GM19372 (cell line): ENCODE measurements at regions not wholly inside any gene's neighbourhood (a gene's known extent, or its start where the extent isn't known, plus 50 kb on each side); places are given as distances from the start of the nearest gene placed in this dataset.
"Not testable (repeated sequence)": the region's sequence is repeated elsewhere in the genome, so short reads cannot be mapped to it uniquely, and the experiment has no call there.

ENCODE experiments used
- ATAC-seq: cut with Tn5 transposase; IDR thresholded peaks from one replicate; pipeline ENCODE4 v1.9.1; 2021; ENCODE audit warnings: mild to moderate bottlenecking, low read depth, moderate library complexity; ENCODE audit not compliant: unreplicated experiment

- no peak for ATAC-seq
Observed at GRCh38 chr18:961644-962355, 57.1 kb downstream of the ADCYAP1 start.

- no peak for ATAC-seq
Observed at GRCh38 chr18:963276-963675, 58.6 kb downstream of the ADCYAP1 start.

DNA sequence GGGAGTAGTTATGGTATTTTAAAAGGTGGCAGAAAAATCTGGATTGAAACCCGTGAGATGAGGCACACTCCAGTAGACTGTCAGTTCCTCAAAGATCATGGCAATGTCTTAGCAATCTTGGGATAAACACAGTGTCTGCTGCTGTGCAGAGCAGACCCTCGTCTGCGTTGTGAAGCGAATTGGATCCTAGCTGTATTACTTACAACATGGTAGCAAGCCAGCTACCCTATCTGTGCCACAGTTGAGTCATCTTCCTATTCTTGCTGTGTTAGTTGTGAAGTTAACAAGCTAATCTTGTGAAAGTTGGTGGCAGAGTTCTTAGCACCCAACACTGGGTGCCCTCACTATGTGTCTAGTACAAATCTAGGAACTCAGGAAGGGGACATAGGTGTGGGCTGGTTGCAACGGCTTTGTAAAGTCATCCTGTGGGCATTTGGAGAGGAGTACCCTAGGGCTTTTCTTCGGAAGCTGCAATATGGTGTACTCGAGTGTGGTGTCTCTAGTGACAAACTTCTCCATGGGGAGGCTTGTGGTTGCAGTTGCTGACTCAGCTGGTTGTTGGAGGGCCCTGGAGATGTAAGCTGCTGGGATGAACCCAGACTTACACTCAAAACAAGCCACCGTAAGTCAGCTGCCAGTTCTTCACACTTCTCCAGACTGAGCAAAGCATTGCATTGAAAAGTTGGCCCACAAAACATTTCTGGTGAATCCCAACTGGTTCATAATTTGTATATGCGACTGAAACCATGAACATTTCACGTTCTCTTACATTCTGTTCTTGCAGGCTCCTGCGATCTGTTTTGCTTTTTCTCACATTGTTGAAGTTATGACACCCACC, 61.5 kb downstream of the ADCYAP1 start:
- no peak for ATAC-seq

DNA sequence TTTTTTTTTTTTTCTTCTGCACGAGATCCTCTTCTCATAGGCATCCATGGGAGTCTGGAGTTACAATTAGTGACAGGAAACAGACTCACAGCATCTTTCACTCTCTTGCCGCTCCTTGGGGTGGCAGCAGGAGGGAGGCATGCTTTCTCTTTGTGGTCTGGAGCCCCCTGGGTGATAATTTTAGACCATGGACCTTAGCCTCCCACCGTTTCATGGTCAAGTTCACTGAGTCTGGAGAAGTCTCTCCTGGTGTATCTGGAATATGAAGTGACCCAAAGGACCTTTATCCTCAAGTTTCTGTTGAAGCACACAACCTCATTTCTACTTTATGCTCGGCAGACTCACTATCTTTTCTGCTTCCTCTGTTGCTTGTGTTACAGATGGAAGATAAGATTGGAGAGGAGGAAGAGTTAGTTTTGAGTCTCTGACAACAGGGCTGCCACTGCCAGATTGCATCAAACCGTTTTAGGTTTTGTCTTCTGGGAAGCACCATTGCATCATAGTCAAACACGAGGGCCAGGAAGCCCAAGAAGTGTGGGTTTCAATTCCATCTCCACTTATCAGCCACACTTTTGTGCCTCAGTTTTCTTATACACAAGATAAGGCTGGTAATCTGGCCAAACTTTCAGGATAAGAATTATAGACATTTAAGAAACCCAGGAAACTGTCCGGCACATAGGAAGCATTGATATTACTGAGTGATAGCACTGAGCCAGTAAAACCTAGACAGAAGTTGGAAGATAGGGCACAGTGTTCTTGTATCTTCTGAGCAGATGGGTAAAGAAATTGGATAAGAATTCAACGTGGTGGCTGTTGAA, 62.3 kb downstream of the ADCYAP1 start:
- no peak for ATAC-seq

DNA sequence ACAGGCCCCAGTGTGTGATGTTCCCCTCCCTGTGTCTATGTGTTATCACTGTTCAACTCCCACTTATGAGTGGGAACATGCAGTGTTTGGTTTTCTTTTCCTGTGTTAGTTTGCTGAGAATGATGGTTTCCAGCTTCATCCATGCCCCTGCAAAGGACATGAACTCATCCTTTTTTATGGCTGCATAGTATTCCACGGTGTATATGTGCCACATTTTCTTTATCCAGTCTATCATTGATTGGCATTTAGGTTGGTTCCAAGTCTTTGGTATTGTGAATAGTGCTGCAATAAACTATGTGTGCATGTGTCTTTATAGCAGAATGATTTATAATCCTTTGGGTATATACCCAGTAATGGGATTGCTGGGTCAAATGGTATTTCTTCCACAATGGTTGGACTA, 64.2 kb downstream of the ADCYAP1 start:
- not testable (repeated sequence) for ATAC-seq

DNA sequence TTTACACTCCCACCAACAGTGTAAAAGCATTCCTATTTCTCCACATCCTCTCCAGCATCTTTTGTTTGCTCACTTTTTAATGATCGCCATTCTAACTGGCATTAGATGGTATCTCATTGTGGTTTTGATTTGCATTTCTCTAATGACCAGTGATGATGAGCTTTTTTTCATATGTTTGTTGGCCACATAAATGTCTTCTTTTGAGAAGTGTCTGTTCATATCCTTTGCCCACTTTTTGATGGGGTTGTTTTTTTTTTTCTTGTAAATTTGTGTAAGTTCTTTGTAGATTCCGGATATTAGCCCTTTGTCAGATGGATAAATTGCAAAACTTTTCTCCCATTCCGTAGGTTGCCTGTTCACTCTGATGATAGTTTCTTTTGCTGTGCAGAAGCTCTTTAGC, 64.6 kb downstream of the ADCYAP1 start:
- not testable (repeated sequence) for ATAC-seq

DNA sequence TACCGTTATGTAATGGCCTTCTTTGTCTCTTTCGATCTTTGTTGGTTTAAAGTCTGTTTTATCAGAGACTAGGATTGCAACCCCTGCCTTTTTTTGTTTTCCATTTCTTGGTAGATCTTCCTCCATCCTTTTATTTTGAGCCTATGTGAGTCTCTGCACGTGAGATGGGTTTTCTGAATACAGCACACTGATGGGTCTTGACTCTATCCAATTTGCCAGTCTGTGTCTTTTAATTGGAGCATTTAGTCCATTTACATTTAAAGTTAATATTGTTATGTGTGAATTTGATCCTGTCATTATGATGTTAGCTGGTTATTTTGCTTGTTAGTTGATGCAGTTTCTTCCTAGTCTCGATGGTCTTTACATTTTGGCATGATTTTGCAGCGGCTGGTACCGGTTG, 69.9 kb downstream of the ADCYAP1 start:
- not testable (repeated sequence) for ATAC-seq

DNA sequence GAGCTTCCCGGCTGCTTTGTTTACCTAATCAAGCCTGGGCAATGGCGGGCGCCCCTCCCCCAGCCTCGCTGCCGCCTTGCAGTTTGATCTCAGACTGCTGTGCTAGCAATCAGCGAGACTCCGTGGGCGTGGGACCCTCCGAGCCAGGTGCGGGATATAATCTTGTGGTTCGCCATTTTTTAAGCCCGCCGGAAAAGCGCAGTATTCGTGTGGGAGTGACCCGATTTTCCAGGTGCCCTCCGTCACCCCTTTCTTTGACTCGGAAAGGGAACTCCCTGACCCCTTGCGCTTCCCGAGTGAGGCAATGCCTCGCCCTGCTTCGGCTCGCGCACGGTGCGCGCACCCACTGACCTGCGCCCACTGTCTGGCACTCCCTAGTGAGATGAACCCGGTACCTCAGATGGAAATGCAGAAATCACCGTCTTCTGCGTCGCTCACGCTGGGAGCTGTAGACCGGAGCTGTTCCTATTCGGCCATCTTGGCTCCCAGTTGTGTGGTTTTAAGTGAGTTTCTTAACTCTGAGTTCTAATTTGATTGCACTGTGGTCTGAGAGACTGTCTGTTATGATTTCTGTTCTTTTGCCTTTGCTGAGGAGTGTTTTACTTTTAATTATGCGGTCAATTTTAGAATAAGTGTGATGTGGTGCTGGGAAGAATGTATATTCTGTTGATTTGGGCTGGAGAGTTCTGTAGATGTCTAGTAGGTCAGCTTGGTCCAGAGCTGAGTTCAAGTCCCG, 71.9 kb downstream of the ADCYAP1 start:
- ATAC-seq = not testable (repeated sequence)

DNA sequence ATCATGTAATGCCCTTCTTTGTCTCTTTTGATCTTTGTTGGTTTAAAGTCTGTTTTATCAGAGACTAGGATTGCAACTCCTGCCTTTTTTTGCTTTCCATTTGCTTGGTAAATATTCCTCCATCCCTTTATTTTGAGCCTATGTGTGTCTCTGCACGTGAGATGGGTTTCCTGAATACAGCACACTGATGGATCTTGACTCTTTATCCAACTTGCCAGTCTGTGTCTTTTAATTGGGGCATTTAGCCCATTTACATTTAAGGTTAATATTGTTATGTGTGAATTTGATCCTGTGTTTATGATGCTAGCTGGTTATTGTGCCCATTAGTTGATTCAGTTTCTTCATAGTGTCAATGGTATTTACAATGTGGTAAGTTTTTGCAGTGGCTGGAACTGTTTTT, 72.7 kb downstream of the ADCYAP1 start:
- not testable (repeated sequence) for ATAC-seq

- not testable (repeated sequence) for ATAC-seq
Observed at GRCh38 chr18:977732-978131, 73.1 kb downstream of the ADCYAP1 start.

DNA sequence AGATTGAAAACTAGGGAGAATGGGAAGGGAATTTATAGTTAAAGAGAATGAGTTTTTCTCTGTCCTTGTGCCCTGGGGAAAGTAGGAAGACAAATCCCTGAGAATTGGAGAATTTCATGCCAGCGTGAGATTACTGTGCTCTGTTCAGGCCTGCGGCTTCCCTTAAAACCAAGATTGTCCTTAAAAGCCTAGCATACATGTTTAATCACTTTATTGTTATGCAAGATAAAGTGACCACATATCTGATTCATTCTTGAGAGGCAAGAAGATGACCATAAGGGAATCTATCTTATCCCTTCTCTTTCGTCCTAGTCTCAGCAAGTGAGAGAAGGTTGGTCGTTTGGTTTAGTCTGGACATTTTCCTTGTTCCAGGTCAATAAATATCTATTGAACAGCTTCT, 75.9 kb downstream of the ADCYAP1 start:
- ATAC-seq = no peak

GRCh38 chr18:984004-984403, 79.3 kb downstream of the ADCYAP1 start:
- ATAC-seq = no peak

- ATAC-seq = no peak
Observed at GRCh38 chr18:985212-985661, 80.6 kb downstream of the ADCYAP1 start.

DNA sequence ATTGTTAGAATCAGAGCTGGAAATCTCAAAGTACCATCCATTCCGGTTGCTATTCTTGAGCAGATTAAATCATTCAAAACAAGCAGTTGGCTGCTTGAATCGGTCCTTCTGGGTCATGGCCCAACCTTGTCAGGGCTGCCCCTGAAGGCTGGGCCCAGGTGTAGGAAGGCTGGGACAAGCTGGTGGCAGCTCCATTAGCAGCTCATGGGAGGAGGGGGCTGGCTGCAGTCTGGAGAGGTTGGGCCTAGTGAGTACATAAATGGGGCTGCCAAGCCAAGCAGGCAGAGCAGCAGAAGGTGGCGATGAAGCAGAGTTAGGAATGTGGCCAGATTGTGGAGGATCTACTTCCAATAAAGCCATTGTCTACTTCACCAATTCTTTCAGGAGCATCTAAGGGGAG, 81.4 kb downstream of the ADCYAP1 start:
- ATAC-seq = no peak

DNA sequence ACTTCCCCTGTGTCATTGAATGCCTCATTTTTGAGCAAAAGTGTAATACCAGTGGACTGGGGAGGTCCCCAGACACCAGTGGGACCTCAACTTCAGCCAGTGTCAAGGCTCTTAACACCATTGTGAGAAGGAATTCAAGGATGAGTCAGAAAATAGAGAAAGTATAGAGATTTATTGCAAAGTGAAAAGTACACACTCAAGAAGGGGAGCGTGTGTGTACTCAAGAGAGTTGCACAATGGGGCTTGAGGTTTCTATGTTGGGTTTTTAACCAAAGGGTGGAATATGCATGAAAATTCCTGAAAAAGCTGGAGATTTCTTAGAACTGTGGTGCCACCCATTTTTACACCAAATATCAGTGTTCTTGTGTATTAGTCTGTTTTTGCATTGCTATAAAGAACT, 81.9 kb downstream of the ADCYAP1 start:
- ATAC-seq = no peak

- no peak for ATAC-seq
Observed at GRCh38 chr18:987325-988186, 82.9 kb downstream of the ADCYAP1 start.

- no peak for ATAC-seq
Observed at GRCh38 chr18:989425-989824, 84.8 kb downstream of the ADCYAP1 start.

DNA sequence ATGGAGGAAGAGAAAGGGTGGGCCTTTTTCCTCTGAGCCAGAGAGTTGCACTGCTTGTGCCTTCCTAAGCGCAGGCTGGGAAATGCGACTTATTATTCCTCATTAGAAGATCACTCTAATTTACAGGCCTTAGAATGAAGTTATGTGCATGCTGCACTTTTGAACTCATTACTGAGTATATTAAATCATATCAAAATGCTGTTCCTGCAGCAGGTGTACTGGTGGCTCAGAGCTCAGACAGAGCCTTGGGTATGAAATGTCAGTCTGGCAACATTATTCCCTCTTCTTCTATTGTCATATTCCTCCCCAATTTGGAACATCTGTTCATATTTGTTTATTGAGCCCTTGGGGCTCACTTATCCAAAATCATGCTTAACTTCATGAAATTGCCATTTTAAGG, 85.5 kb downstream of the ADCYAP1 start:
- ATAC-seq = no peak

DNA sequence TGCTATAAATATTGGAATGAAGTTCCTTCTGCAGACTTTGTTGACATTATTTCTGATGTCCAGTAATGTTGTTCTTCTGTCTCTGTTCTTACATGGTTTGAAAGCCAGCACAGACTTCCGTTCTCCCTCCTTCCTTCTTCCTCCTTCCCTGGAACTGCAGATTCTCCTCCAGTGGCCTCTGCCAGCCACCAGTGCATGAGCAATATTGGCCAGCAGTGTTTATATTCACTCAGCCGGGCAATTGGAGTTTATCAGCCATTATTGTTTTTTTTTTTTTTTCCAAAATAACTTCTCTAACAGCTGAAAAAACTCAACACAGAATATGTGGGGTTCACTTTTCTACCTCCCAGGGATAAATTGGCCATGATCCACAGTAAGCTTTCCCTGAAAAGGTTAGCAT, 86.8 kb downstream of the ADCYAP1 start:
- no peak for ATAC-seq
